AG04450 (cell line): ENCODE measurements at regions not wholly inside any gene's neighbourhood (a gene's known extent, or its start where the extent isn't known, plus 50 kb on each side); places are given as distances from the start of the nearest gene placed in this dataset.

Source experiments
- CTCF ChIA-PET: fragments of 300-600, 350-600 bp; formaldehyde crosslinking; extraction: SDS; loops from one replicate; lab custom pipeline; 2022; ENCODE audit warnings: antibody characterized with exemption, inconsistent platforms; lab: Charles Lee
- POLR2A ChIA-PET: fragments of 350-600 bp; formaldehyde crosslinking; extraction: SDS; loops from one replicate; lab custom pipeline; 2021; ENCODE audit warnings: antibody characterized with exemption, inconsistent platforms; lab: Yijun Ruan, JAX
- DNase-seq: peaks from one replicate; pipeline ENCODE4 v3.0.0-alpha.2; 2011; ENCODE audit warnings: low read depth, low spot score
- H3K27ac ChIP-seq: one replicate; pipeline ENCODE4 v1.5.1; 2012; ENCODE audit warnings: low read depth, low read length, control low read depth
- H3K27me3 ChIP-seq: one replicate; pipeline ENCODE4 v1.6.0; 2012; ENCODE audit warnings: low read length; ENCODE audit not compliant: control insufficient read depth, insufficient read depth
- H3K4me3 ChIP-seq: 2 replicates; pipeline ENCODE4 v1.5.1; 2011; ENCODE audit warnings: mild to moderate bottlenecking, low read depth, low read length, control low read depth
- H3K9me3 ChIP-seq: 2 replicates; pipeline ENCODE4 v1.5.1; 2012; ENCODE audit warnings: low read length; ENCODE audit not compliant: control insufficient read depth, insufficient read depth
- CTCF ChIP-seq: IDR thresholded peaks from 2 replicates; pipeline ENCODE4 v1.5.1; 2011; ENCODE audit warnings: low read depth, low read length, control low read depth, inconsistent platforms

- CTCF ChIA-PET, result interaction anchor here (0.6 kb wide), 1 partner anchor 635 kb away, joined by 4 read pairs; no protein-coding TSS in a partner anchor
- DNase-seq, result no peak
- Histone ChIP-seq H3K27ac (no peak overlapping the region), H3K9me3 (peaks cover 3% of the 10 kb centered on the region), H3K27me3 (no peaks in the 10 kb centered on the region), H3K4me3 (no peak overlapping the region)
- POLR2A ChIA-PET, result no interaction called here
- TF ChIP-seq CTCF, result no peak
Observed at GRCh38 chr1:34444516-34444915, 267.8 kb downstream of the C1orf94 start.

GRCh38 chr1:34450325-34450724, 273.6 kb downstream of the C1orf94 start:
- ChIA-PET POLR2A (no interaction called here), CTCF (no interaction called here)
- Histone ChIP-seq H3K9me3 (no peaks in the 10 kb centered on the region; the same call in 1 of the 2 replicates), H3K4me3 (no peak overlapping the region), H3K27ac (no peak overlapping the region), H3K27me3 (no peaks in the 10 kb centered on the region)
- no peak for TF ChIP-seq CTCF
- DNase-seq, result no peak

GRCh38 chr1:34452451-34452850, 275.7 kb downstream of the C1orf94 start:
- Histone ChIP-seq H3K9me3 (no peaks in the 10 kb centered on the region), H3K27me3 (no peaks in the 10 kb centered on the region), H3K27ac (no peak overlapping the region), H3K4me3 (no peak overlapping the region)
- ChIA-PET CTCF (no interaction called here), POLR2A (no interaction called here)
- no peak for TF ChIP-seq CTCF
- no peak for DNase-seq

GRCh38 chr1:34455121-34455520, 278.4 kb downstream of the C1orf94 start:
- Histone ChIP-seq H3K4me3 (no peak overlapping the region), H3K27me3 (no peaks in the 10 kb centered on the region), H3K9me3 (no peaks in the 10 kb centered on the region), H3K27ac (no peak overlapping the region)
- DNase-seq, result no peak
- ChIA-PET CTCF (no interaction called here), POLR2A (no interaction called here)
- no peak for TF ChIP-seq CTCF

- ChIA-PET CTCF (interaction anchor here (0.6 to 1.1 kb wide), 3 partner anchors 31 to 976 kb away, joined by 3 to 7 read pairs (median 3); no protein-coding TSS in a partner anchor), POLR2A (no interaction called here)
- H3K4me3 ChIP-seq, result no peak overlapping the region
- no peak for DNase-seq
- peak; percentile 46 for TF ChIP-seq CTCF
- H3K27ac ChIP-seq, result no peak overlapping the region
- H3K9me3 ChIP-seq, result peaks cover 2% of the 10 kb centered on the region
- no peaks in the 10 kb centered on the region for H3K27me3 ChIP-seq
Observed at GRCh38 chr1:34460193-34460592, 283.5 kb downstream of the C1orf94 start.
